H1 (cell line): ENCODE measurements at regions not wholly inside any gene's neighbourhood (a gene's known extent, or its start where the extent isn't known, plus 50 kb on each side); places are given as distances from the start of the nearest gene placed in this dataset.

ENCODE experiments used
- CTCF ChIA-PET: fragments of 300-600 bp; sonication (Branson Sonifier 250); formaldehyde crosslinking; loops from one replicate; lab custom pipeline; 2021; ENCODE audit not compliant: partially characterized antibody; lab: Charles Lee
- POLR2A ChIA-PET: fragments of 300-600 bp; sonication (Branson Sonifier 250); formaldehyde crosslinking; loops from one replicate; lab custom pipeline; 2021; ENCODE audit warnings: inconsistent platforms; ENCODE audit not compliant: partially characterized antibody; lab: Charles Lee
- DNase-seq, 2 experiments: peaks; one replicate each; pipeline versions ENCODE4 v3.0.0 to v3.0.0-alpha.2; 2010 to 2022; ENCODE audit warnings: low spot score in 2 of 2, low read depth in 1 of 2, mixed read lengths in 1 of 2
- FAIRE-seq: peaks from 2 replicates; lab custom pipeline; 2011; peaks lifted over from hg19 to GRCh38; lab: Jason Lieb, UNC
- H2AFZ ChIP-seq: 2 replicates; pipeline ENCODE4 v1.8.1; 2012; ENCODE audit warnings: low read length, inconsistent platforms
- H2AK5ac ChIP-seq: 2 replicates; pipeline ENCODE4 v1.6.1; 2013; ENCODE audit warnings: low read depth, low read length
- H2BK120ac ChIP-seq: replicated peaks from 2 replicates; pipeline ENCODE3; 2013; ENCODE audit warnings: low read depth, low read length, inconsistent platforms
- H2BK12ac ChIP-seq: 2 replicates; pipeline ENCODE4 v1.6.1; 2013; ENCODE audit warnings: low read depth, low read length
- H2BK15ac ChIP-seq: 2 replicates; pipeline ENCODE4 v1.6.1; 2013; ENCODE audit warnings: low read length
- H2BK20ac ChIP-seq: 2 replicates; pipeline ENCODE4 v1.6.1; 2013; ENCODE audit warnings: low read length
- H2BK5ac ChIP-seq: 2 replicates; pipeline ENCODE4 v1.6.1; 2013; ENCODE audit warnings: low read depth, low read length
- H3K14ac ChIP-seq: 2 replicates; pipeline ENCODE4 v1.6.1; 2013; ENCODE audit warnings: inconsistent platforms; ENCODE audit not compliant: insufficient read length
- H3K18ac ChIP-seq: 2 replicates; pipeline ENCODE4 v1.6.1; 2013; ENCODE audit warnings: low read length; ENCODE audit errors: extremely low read depth
- H3K23ac ChIP-seq: 2 replicates; pipeline ENCODE4 v1.6.1; 2013; ENCODE audit warnings: inconsistent platforms; ENCODE audit not compliant: insufficient read length
- H3K23me2 ChIP-seq: 2 replicates; pipeline ENCODE4 v1.6.1; 2013; ENCODE audit warnings: low read depth, low read length
- H3K27ac ChIP-seq: 2 replicates; pipeline ENCODE4 v1.6.1; 2011; ENCODE audit warnings: low read depth, low read length, inconsistent platforms
- H3K27me3 ChIP-seq, 4 experiments: replicated peaks in 1 of 4; 1 replicate in 1 of 4; 2 replicates in 3 of 4; pipeline versions ENCODE4 v1.6.1 to v1.8.1; 2011 to 2013; ENCODE audit warnings: low read length in 3 of 4, mild to moderate bottlenecking in 3 of 4, inconsistent platforms in 2 of 4, mixed read lengths in 2 of 4, moderate library complexity in 1 of 4; ENCODE audit not compliant: control insufficient read depth in 3 of 4, insufficient read depth in 3 of 4; ENCODE audit errors: extremely low read depth in 1 of 4
- H3K36me3 ChIP-seq, 4 experiments: 2 replicates each; pipeline versions ENCODE4 v1.6.1 to v1.8.1; 2011 to 2013; ENCODE audit warnings: mild to moderate bottlenecking in 4 of 4, low read length in 3 of 4, moderate library complexity in 2 of 4, control low read depth in 1 of 4, inconsistent platforms in 1 of 4; ENCODE audit not compliant: insufficient read depth in 4 of 4, control insufficient read depth in 2 of 4
- H3K4ac ChIP-seq: replicated peaks from 2 replicates; pipeline ENCODE3; 2013; ENCODE audit warnings: low read length, low read depth, mixed read lengths, inconsistent platforms; ENCODE audit not compliant: insufficient read length
- H3K4me1 ChIP-seq, 4 experiments: replicated peaks in 1 of 4; 1 replicate in 1 of 4; 2 replicates in 3 of 4; pipeline versions ENCODE4 v1.6.1 to v1.8.1; 2011 to 2013; ENCODE audit warnings: low read length in 3 of 4, inconsistent platforms in 2 of 4, mixed read lengths in 1 of 4; ENCODE audit not compliant: insufficient read depth in 4 of 4, control insufficient read depth in 3 of 4
- H3K4me2 ChIP-seq, 2 experiments: 2 replicates each; pipeline versions ENCODE4 v1.6.1 to v1.8.1; 2011 to 2013; ENCODE audit warnings: low read depth in 2 of 2, low read length in 2 of 2, control low read depth in 1 of 2, inconsistent platforms in 1 of 2, mild to moderate bottlenecking in 1 of 2; ENCODE audit not compliant: insufficient read depth in 1 of 2
- H3K4me3 ChIP-seq, 4 experiments: fragments of 200-600, 300-600 bp in 1 of 4; sonication (generic), shearing (Covaris generic), sonication (Bioruptor Twin) in 1 of 4; 2 replicates each; pipeline versions ENCODE4 v1.5.1 to v1.8.1; 2011 to 2016; ENCODE audit warnings: low read length in 4 of 4, low read depth in 3 of 4, control low read depth in 2 of 4, inconsistent platforms in 2 of 4, mild to moderate bottlenecking in 2 of 4, mixed read lengths in 1 of 4, moderate library complexity in 1 of 4; ENCODE audit not compliant: insufficient read depth in 2 of 4; ENCODE audit errors: extremely low read depth in 1 of 4
- H3K56ac ChIP-seq: replicated peaks from 2 replicates; pipeline ENCODE3; 2013; ENCODE audit warnings: low read depth, mild to moderate bottlenecking, mixed read lengths, low read length, inconsistent platforms; ENCODE audit not compliant: insufficient read length
- H3K79me1 ChIP-seq: 2 replicates; pipeline ENCODE4 v1.6.1; 2013; ENCODE audit warnings: low read depth, low read length, control low read depth
- H3K79me2 ChIP-seq, 2 experiments: 2 replicates each; pipeline versions ENCODE4 v1.6.1 to v1.8.1; 2012 to 2013; ENCODE audit warnings: low read length in 2 of 2, mild to moderate bottlenecking in 2 of 2, inconsistent platforms in 1 of 2; ENCODE audit not compliant: insufficient read depth in 2 of 2, control insufficient read depth in 1 of 2
- H3K9ac ChIP-seq, 4 experiments: replicated peaks in 1 of 4; 1 replicate in 1 of 4; 2 replicates in 3 of 4; pipeline versions ENCODE4 v1.6.1 to v1.8.1; 2011 to 2013; ENCODE audit warnings: low read depth in 3 of 4, low read length in 3 of 4, control low read depth in 2 of 4, mild to moderate bottlenecking in 2 of 4, moderate library complexity in 2 of 4, inconsistent platforms in 1 of 4; ENCODE audit errors: extremely low read depth in 1 of 4
- H3K9me3 ChIP-seq, 2 experiments: 2 replicates each; pipeline versions ENCODE4 v1.6.1 to v1.8.1; 2012 to 2013; ENCODE audit warnings: mild to moderate bottlenecking in 2 of 2, moderate library complexity in 2 of 2, control low read depth in 1 of 2, inconsistent platforms in 1 of 2, low read depth in 1 of 2, low read length in 1 of 2, mixed read lengths in 1 of 2; ENCODE audit not compliant: insufficient read depth in 2 of 2
- H4K20me1 ChIP-seq, 2 experiments: replicated peaks in 1 of 2; 2 replicates each; pipeline versions ENCODE3 to v1.8.1; 2011 to 2013; ENCODE audit warnings: inconsistent platforms in 2 of 2, low read length in 2 of 2, mild to moderate bottlenecking in 1 of 2; ENCODE audit not compliant: insufficient read depth in 2 of 2, control insufficient read depth in 1 of 2
- H4K5ac ChIP-seq: 2 replicates; pipeline ENCODE4 v1.6.1; 2013; ENCODE audit warnings: low read length, low read depth, mixed read lengths, inconsistent platforms; ENCODE audit not compliant: insufficient read length
- H4K8ac ChIP-seq: 2 replicates; pipeline ENCODE4 v1.8.0; 2013; ENCODE audit warnings: mild to moderate bottlenecking, moderate library complexity, low read length, inconsistent platforms; ENCODE audit not compliant: insufficient read depth; ENCODE audit errors: extremely low read depth
- H4K91ac ChIP-seq: replicated peaks from 2 replicates; pipeline ENCODE3; 2013; ENCODE audit warnings: low read length, mixed read lengths, inconsistent platforms; ENCODE audit not compliant: insufficient read length
- CBX5 ChIP-seq: fragments of 300-800, 300-1000 bp; sonication (generic); IDR thresholded peaks from 2 replicates; pipeline ENCODE4 v1.7.1; 2016; ENCODE audit warnings: antibody characterized with exemption, low read length, low read depth
- HDAC6 ChIP-seq: IDR thresholded peaks from one replicate; pipeline ENCODE4 v1.7.1; 2012; ENCODE audit warnings: low read depth, mild to moderate bottlenecking, inconsistent platforms, low read length, moderate library complexity
- KDM1A ChIP-seq: fragments of 200-600, 300-600 bp; sonication (generic); IDR thresholded peaks from 2 replicates; pipeline ENCODE4 v1.7.1; 2016; ENCODE audit warnings: mild to moderate bottlenecking, low read length, borderline replicate concordance
- NANOG ChIP-seq: IDR thresholded peaks from 2 replicates; pipeline ENCODE4 v1.6.1; 2011; ENCODE audit warnings: low read length, low read depth, mild to moderate bottlenecking, inconsistent platforms; ENCODE audit not compliant: insufficient read depth, poor library complexity, severe bottlenecking
- NRF1 ChIP-seq: IDR thresholded peaks from 2 replicates; pipeline ENCODE4 v1.6.1; 2011; ENCODE audit warnings: mild to moderate bottlenecking, low read depth, low read length, improper control_type of control experiment
- SP2 ChIP-seq: IDR thresholded peaks from 2 replicates; pipeline ENCODE4 v1.6.1; 2012; ENCODE audit warnings: mild to moderate bottlenecking, low read length, inconsistent platforms
- SUZ12 ChIP-seq: fragments of 200-600 bp; sonication (generic); IDR thresholded peaks from 2 replicates; pipeline ENCODE4 v1.6.1; 2012; ENCODE audit warnings: mild to moderate bottlenecking, inconsistent platforms, low read length, moderate library complexity, mixed read lengths
- ZNF274 ChIP-seq: IDR thresholded peaks from 2 replicates; pipeline ENCODE4 v1.7.0; 2012; ENCODE audit warnings: low read length, borderline replicate concordance; ENCODE audit errors: extremely low read depth
- WGBS, 2 experiments: shearing (Covaris generic) in 1 of 2; methylation state at CpG; one replicate each; pipeline versions ENCODE4 v1.1.6 to v1.1.7; 2013 to 2015; ENCODE audit warnings: low lambda C conversion rate in 2 of 2, mixed read lengths in 2 of 2, inconsistent platforms in 1 of 2, low coverage in 1 of 2, missing lambda C conversion rate in 1 of 2; ENCODE audit not compliant: insufficient replicate concordance in 2 of 2, insufficient coverage in 1 of 2, insufficient read length in 1 of 2; ENCODE audit errors: extremely low coverage in 1 of 2, missing lambda C conversion rate in 1 of 2; 5-methylcytosine and 5-hydroxymethylcytosine counted together
- TF ChIP-seq, protein P1 (sequence below): IDR thresholded peaks from 2 replicates; pipeline ENCODE4 v1.6.1; 2012; ENCODE audit warnings: inconsistent platforms

- no peak overlapping the region for H4K91ac ChIP-seq
- no peak for FAIRE-seq
- CTCF ChIA-PET, result no interaction called here
- H2BK15ac ChIP-seq, result no peak overlapping the region
- no peak overlapping the region for H3K27ac ChIP-seq
- H3K79me2 ChIP-seq, result no peaks in the 10 kb centered on the region
- H2BK12ac ChIP-seq, result no peak overlapping the region
- H2AK5ac ChIP-seq, result no peak overlapping the region
- DNase-seq, result no peak
- POLR2A ChIA-PET, result no interaction called here
- no peak overlapping the region for H4K8ac ChIP-seq
- TF ChIP-seq SP2 (no peak), ZNF274 (no peak), HDAC6 (no peak), NRF1 (no peak), SUZ12 (no peak), KDM1A (no peak), CBX5 (no peak), NANOG (no peak)
- TF ChIP-seq, protein P1, sequence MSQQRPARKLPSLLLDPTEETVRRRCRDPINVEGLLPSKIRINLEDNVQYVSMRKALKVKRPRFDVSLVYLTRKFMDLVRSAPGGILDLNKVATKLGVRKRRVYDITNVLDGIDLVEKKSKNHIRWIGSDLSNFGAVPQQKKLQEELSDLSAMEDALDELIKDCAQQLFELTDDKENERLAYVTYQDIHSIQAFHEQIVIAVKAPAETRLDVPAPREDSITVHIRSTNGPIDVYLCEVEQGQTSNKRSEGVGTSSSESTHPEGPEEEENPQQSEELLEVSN, result no peak
- H3K4me3 ChIP-seq, result no peak overlapping the region
- H3K56ac ChIP-seq, result no peak overlapping the region
- H3K14ac ChIP-seq, result no peak overlapping the region
- no peaks in the 10 kb centered on the region for H3K36me3 ChIP-seq
- no peak overlapping the region for H2BK5ac ChIP-seq
- no peaks in the 10 kb centered on the region for H3K9me3 ChIP-seq
- H3K23me2 ChIP-seq, result no peaks in the 10 kb centered on the region
- H3K79me1 ChIP-seq, result no peaks in the 10 kb centered on the region
- no peaks in the 10 kb centered on the region for H3K27me3 ChIP-seq
- H3K18ac ChIP-seq, result no peak overlapping the region
- no peaks in the 10 kb centered on the region for H4K20me1 ChIP-seq
- H3K23ac ChIP-seq, result no peak overlapping the region
- H4K5ac ChIP-seq, result no peak overlapping the region
- 95% methylated on average over 4 of the region's 4 CpGs; no CpG with 5 or more reads in 1 of the 2 experiments for WGBS, 2 experiments
- no peak overlapping the region for H3K4me2 ChIP-seq
- no peak overlapping the region for H2BK20ac ChIP-seq
- no peak overlapping the region for H3K9ac ChIP-seq
- no peak overlapping the region for H3K4ac ChIP-seq
- no peak overlapping the region for H2BK120ac ChIP-seq
- peaks cover 0 to 2% (median under 1%) of the 10 kb centered on the region in 4 experiments; a peak in 3 of 7 replicates for H3K4me1 ChIP-seq
- no peak overlapping the region for H2AFZ ChIP-seq
These were observed 161.0 kb upstream of the RUNX1 start for GRCh38 chr21:35210093-35210492.
